ENCODE measurements at regions not wholly inside any gene's neighbourhood (a gene's known extent, or its start where the extent isn't known, plus 50 kb on each side); places are given as distances from the start of the nearest gene placed in this dataset.
"Not testable (repeated sequence)": the region's sequence is repeated elsewhere in the genome, so short reads cannot be mapped to it uniquely, and the experiment has no call there.

- in situ Hi-C loops (cut with HindIII; ENCODE audit: low pct_ligation_motif_present, low pct_unique_long_range_greater_than_20kb, low sequenced_read_pairs): no loop called here
- DNase-seq: no peak
Measured at GRCh38 chr17:77833769-77834168, 124.7 kb upstream of the TNRC6C start.

DNA sequence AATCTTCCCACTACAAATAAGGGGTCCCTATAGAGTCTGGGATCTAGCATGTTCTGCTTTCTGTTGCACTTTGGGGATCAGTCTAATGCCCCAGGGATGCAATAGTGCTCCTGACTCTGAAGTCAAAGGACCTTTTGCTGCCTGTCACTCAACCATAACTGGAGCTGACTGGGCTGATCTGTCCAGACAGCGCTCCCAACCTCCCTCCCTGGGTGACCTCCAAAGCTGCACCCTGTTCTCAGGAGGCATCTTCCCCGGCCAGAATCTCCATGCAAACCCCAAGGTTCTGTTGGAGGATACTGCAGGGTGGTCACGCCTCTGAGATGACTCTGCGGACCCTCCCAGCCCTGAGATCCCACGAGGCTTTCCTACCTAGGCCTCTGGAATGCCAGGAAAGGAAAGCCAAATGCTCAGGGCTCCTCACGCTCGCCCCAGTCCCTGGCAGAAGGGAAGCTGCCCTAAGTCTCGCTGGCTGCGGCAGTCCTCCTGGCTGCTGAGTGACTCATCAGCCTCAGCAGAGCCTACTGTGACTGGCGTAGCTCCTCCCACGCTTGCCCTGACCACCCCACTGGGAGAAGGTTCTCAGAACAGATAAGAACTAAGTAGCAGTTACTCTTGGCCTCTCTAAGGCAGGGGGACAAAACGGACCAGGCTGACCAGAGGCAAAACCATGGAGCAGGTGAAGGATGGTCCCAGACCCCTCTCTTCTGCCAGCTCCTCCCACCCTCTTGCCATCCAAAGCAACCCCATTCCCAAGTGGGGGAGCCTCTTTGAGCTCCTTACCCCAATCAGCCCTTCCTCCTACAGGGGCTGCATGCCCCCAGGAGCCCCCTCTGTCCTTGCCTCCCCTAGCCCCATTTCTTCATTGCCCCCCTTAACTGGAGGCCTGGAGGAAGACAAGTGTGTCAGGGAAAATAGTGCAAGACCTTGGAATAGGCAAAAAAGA, 124.1 kb upstream of the TNRC6C start:
- in situ Hi-C loops (cut with HindIII; ENCODE audit: low pct_ligation_motif_present, low pct_unique_long_range_greater_than_20kb, low sequenced_read_pairs): no loop called here
- peak; percentile 86 for DNase-seq

- DNase-seq: no peak
- in situ Hi-C loops (cut with HindIII; ENCODE audit: low pct_ligation_motif_present, low pct_unique_long_range_greater_than_20kb, low sequenced_read_pairs): no loop called here
Measured at GRCh38 chr17:77836557-77837041, 121.9 kb upstream of the TNRC6C start.

GRCh38 chr17:77837072-77837471, 121.4 kb upstream of the TNRC6C start:
- DNase-seq; in situ Hi-C loops (cut with HindIII; ENCODE audit: low pct_ligation_motif_present, low pct_unique_long_range_greater_than_20kb, low sequenced_read_pairs): not testable (repeated sequence)

DNA sequence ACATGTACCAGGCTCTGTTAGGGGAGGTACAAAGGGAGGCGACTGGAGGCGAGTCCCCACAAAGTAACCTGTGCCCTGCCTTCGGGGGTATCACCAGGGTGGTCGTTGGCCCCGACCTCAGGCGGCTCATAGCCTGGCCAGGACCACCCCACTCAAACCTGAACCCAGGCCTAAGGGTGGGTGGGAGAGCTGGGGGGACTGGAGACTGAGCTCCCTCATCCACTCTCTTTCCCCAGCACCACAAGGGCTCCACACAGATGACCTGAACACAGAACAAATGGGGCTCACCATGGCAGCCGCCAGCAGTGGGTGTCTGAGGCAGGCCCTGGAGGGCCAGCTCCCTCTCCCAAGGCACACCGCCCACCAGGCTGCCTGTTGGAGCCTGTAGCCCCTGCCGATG, 120.6 kb upstream of the TNRC6C start:
- in situ Hi-C loops (cut with HindIII; ENCODE audit: low pct_ligation_motif_present, low pct_unique_long_range_greater_than_20kb, low sequenced_read_pairs): no loop called here
- no peak for DNase-seq

DNA sequence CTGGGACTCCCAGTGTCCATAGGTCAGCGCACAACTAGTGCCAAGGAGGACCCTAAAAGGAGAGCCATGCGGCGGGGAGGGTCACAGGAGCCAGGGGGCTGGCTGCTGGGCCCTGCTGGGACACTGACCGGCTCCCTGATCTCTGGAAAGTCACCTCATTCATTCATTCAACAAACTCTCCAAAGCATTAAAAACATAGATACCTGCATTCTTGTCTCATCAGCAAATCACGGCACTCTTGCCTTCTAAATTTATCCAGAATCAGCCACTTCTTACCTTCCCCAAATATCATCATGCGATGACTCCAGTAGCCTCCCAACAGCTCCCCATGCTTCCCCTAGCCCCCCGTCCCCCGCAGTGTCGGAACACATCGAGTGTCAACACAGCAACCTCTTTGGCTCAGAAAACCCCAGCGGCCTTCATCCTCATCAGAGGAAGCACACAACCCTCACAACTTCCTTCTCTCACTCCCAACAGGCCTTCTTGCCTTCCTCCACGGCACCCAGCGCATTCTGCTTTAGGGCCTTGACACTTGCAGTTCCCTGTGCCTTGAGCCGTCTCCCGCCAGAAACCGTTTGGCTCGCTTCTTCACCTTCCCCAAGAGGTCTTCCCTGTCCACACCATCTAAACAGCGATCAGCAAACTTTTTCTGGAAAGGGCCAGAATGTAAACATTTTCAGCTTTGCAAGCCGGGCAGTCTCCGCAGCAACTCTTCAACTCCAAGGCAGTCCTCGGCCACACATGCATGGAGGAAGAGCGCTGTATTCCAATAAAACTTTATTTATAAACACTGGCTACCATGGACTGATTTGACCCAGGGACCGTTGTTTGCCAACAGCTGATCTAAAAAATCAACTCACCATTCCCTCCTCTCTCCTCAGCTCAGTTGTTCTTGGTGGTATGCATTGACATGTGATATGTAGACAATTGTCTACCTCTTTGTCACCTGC, 119.5 kb upstream of the TNRC6C start:
- DNase-seq: no peak
- in situ Hi-C loops (cut with HindIII; ENCODE audit: low pct_ligation_motif_present, low pct_unique_long_range_greater_than_20kb, low sequenced_read_pairs): no loop called here

GRCh38 chr17:77839698-77840512, 118.6 kb upstream of the TNRC6C start:
- no peak for DNase-seq
- in situ Hi-C loops (cut with HindIII; ENCODE audit: low pct_ligation_motif_present, low pct_unique_long_range_greater_than_20kb, low sequenced_read_pairs): no loop called here

- DNase-seq: no peak
- in situ Hi-C loops (cut with HindIII; ENCODE audit: low pct_ligation_motif_present, low pct_unique_long_range_greater_than_20kb, low sequenced_read_pairs): no loop called here
Measured at GRCh38 chr17:77840513-77841165, 117.9 kb upstream of the TNRC6C start.

- DNase-seq: no peak
- in situ Hi-C loops (cut with HindIII; ENCODE audit: low pct_ligation_motif_present, low pct_unique_long_range_greater_than_20kb, low sequenced_read_pairs): no loop called here
Measured at GRCh38 chr17:77841742-77842527, 116.6 kb upstream of the TNRC6C start.

- peak; percentile 36 for DNase-seq
Measured at GRCh38 chr17:77842528-77843147, 115.9 kb upstream of the TNRC6C start.

DNA sequence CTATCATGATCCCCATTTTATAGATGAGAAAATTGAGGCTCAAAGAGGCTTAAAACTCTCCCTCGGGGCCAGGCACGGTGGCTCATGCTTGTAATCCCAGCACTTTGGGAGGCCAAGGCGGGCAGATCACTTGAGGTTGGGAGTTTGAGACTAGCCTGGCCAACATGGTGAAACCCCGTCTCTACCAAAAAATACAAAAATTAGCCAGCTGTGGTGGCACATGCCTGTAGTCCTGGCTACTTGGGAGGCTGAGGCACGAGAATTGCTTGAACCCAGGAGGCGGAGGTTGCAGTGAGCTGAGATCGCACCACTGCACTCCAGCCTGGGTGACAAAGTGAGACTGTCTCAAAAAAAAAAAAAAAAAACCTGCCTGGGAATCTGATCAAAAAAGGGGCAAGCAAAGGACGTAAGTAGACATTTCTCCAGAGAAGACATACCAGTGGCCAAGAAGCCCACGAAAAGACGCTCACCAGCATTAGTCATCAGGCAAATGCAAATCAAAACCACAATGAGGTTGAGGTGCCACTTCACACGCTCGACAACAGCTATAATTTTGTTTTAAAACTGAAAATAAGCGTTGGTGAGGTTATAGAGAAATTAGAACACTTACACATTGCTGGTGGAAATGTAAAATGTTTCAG, 115.1 kb upstream of the TNRC6C start:
- peak; percentile 58 for DNase-seq
- in situ Hi-C loops (cut with HindIII; ENCODE audit: low pct_ligation_motif_present, low pct_unique_long_range_greater_than_20kb, low sequenced_read_pairs): not testable (repeated sequence)

More at GRCh38 chr17:77842528-77843147, 115.9 kb upstream of the TNRC6C start:
- in situ Hi-C loops (cut with HindIII; ENCODE audit: low pct_ligation_motif_present, low pct_unique_long_range_greater_than_20kb, low sequenced_read_pairs): no loop called here

DNA sequence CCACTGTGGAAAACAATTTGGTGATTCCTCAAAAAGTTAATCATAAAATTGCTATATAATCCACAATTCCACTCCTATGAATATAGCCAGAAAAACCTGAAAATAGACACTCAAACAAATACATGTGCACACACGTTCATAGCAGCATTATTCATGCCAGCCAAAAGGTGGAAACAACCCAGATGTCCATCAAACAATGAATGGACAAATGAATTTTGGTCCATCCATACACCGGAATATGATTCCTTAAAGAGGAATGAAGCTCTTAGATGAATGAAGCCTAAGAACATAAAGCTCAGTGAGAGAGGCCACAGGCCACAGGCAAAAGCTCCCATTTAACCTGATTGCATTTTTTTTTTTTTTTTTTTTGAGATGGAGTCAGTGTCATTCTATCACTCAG, 114.6 kb upstream of the TNRC6C start:
- in situ Hi-C loops (cut with HindIII; ENCODE audit: low pct_ligation_motif_present, low pct_unique_long_range_greater_than_20kb, low sequenced_read_pairs): no loop called here
- no peak for DNase-seq

DNA sequence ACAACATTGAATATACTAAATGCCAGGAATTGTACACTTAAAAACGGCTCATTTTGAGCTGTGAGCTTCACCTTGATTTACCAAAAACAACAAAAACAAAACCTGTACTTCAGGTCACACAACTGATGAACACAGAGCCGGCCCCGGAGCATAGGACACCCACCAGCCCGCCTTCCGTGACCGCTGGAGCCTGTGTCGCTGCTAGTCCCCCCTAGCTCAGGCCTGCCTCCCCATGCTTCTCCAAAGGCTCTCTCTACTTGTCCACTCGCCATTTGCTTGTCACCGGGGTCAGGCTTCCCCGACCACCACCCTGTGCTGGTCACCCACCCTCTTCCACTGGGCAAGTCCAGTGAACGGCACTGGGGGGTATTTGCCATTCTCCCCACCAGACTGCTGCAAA, 113.8 kb upstream of the TNRC6C start:
- in situ Hi-C loops (cut with HindIII; ENCODE audit: low pct_ligation_motif_present, low pct_unique_long_range_greater_than_20kb, low sequenced_read_pairs): no loop called here

DNA sequence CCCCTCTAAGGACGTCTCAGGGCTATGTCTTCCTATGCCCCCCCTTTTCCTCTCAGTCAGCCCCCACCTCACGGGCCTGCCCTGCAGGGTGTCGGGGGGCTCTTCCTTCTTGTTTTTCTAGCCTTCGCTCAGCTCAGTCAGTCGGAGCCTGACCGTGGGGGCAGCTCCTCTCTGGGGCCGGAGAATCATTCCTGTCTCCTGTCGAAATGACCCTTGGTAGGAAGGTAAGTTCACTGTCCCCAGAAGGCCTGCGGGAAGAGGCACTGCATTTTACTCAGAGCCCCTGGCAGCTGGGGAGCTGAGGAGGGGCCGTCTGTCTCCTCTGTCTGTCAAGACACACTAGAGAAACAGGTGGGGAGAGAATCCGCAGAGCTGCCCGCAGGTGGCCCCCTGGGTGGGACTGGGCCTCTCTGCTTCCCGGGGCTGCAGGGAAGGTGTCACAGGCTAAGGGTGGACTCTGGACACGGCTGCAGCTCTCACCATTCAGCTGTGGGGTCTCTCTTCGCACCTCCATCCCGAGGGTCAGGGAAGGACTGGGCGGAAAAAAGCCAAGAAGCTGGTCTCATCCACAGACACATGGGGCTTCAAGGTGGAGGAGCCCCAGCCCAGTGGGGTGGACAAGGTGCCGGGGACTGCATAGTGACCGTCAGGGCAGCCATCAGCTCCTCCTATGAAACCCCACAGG, 112.8 kb upstream of the TNRC6C start:
- DNase-seq: no peak
- in situ Hi-C loops (cut with HindIII; ENCODE audit: low pct_ligation_motif_present, low pct_unique_long_range_greater_than_20kb, low sequenced_read_pairs): no loop called here

More for the DNA sequence above, 113.8 kb upstream of the TNRC6C start:
- DNase-seq: no peak

DNA sequence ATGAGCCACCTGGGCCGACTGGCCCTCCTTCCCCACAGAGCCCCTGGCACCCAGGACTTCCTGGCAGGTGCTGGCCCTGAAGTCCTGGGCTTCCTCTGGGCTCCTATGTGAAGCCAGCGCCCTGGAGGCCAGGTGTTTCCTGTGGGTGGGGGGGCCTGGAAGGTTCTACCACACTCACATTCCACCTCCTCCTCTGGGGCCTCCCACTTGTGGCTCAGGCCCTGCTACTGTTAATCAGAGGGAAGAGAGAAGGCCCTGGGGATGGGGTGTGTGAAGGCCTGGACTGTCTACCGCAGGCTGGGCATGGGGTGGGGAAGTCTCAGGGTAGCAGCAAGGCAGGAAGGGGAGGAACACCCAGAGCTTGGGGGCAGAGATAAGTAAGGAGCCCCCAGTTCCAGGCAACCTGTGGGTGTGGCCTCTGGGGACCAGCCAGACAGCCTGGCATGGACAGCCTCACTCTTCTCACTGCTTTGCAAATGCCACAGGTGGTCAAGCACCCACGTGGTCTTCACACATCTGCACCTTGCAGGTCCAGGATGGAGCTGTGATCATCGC, 111.9 kb upstream of the TNRC6C start:
- no peak for DNase-seq
- in situ Hi-C loops (cut with HindIII; ENCODE audit: low pct_ligation_motif_present, low pct_unique_long_range_greater_than_20kb, low sequenced_read_pairs): no loop called here

All from ACHN (cell line).